ENCODE measurements at regions not wholly inside any gene's neighbourhood (a gene's known extent, or its start where the extent isn't known, plus 50 kb on each side); places are given as distances from the start of the nearest gene placed in this dataset.

- no peak for TF ChIP-seq PRDM2 (tag by site-specific recombination; IDR thresholded peaks at IDR 0.05; ENCODE audit: borderline replicate concordance)
- no peak for TF ChIP-seq ZNF202 (tag by site-specific recombination; IDR thresholded peaks at IDR 0.05; ENCODE audit: borderline replicate concordance)
- TF ChIP-seq ZNF580 (tag by site-specific recombination; IDR thresholded peaks at IDR 0.05): no peak
- TF ChIP-seq ZNF776 (tag by site-specific recombination; IDR thresholded peaks at IDR 0.05; ENCODE audit: borderline replicate concordance): no peak
- TF ChIP-seq ZFP69B (tag by site-specific recombination; IDR thresholded peaks at IDR 0.05): no peak
- no peak for TF ChIP-seq ZNF248 (tag by site-specific recombination; IDR thresholded peaks at IDR 0.05)
- no peak for TF ChIP-seq ZNF138 (tag by site-specific recombination; IDR thresholded peaks at IDR 0.05; ENCODE audit: borderline replicate concordance)
- TF ChIP-seq ZNF571 (tag by site-specific recombination; IDR thresholded peaks at IDR 0.05): no peak
- no peak for TF ChIP-seq ZNF585B (tag by site-specific recombination; IDR thresholded peaks at IDR 0.05)
- no peak for TF ChIP-seq ZNF274 (IDR thresholded peaks at IDR 0.05; ENCODE audit: low read length)
- no peak for TF ChIP-seq ZNF274 (tag by site-specific recombination; IDR thresholded peaks at IDR 0.05; ENCODE audit: borderline replicate concordance)
- TF ChIP-seq ZNF23 (tag by site-specific recombination; IDR thresholded peaks at IDR 0.05; ENCODE audit: borderline replicate concordance): no peak
- no peak for TF ChIP-seq ZFP41 (tag by site-specific recombination; IDR thresholded peaks at IDR 0.05; ENCODE audit: borderline replicate concordance)
- TF ChIP-seq SETDB1 (IDR thresholded peaks at IDR 0.05; ENCODE audit: insufficient read length, low read length): no peak
- TF ChIP-seq ZNF777 (tag by site-specific recombination; IDR thresholded peaks at IDR 0.05; ENCODE audit: borderline replicate concordance): no peak
Measured at GRCh38 chr16:7271486-7271885, 61.2 kb upstream of the RBFOX1 start (continued).

- POLR2A ChIA-PET: no interaction called here
- no peak overlapping the region for H3K4me3 ChIP-seq (ENCODE audit: low read depth, low read length)
- no peaks in the 10 kb centered on the region for H3K36me3 ChIP-seq (ENCODE audit: control insufficient read depth in 2 of 2, insufficient read depth in 1 of 2, low read length in 2 of 2)
- no peak overlapping the region for H3K27ac ChIP-seq (ENCODE audit: extremely low read depth, low read depth, low read length)
- H3K4me1 ChIP-seq (ENCODE audit: control insufficient read depth, insufficient read depth, low read length): no peaks in the 10 kb centered on the region
- no peaks in the 10 kb centered on the region for H3K9me3 ChIP-seq (ENCODE audit: control insufficient read depth, insufficient read depth, low read depth, low read length)
- CTCF ChIA-PET: interaction anchor here (0.6 kb wide), 1 partner anchor 288 kb away, joined by 3 read pairs; no protein-coding TSS in a partner anchor
- TF ChIP-seq ZNF169 (tag by site-specific recombination; IDR thresholded peaks at IDR 0.05) (no peak), GLI4 (tag by site-specific recombination; IDR thresholded peaks at IDR 0.05) (no peak), PRDM4 (tag by site-specific recombination; IDR thresholded peaks at IDR 0.05) (no peak), ZNF302 (tag by site-specific recombination; IDR thresholded peaks at IDR 0.05; ENCODE audit: low read depth) (no peak), ZNF26 (tag by site-specific recombination; IDR thresholded peaks at IDR 0.05) (no peak), ZSCAN4 (tag by site-specific recombination; IDR thresholded peaks at IDR 0.05) (no peak)
Measured at GRCh38 chr16:7270823-7271222, 61.8 kb upstream of the RBFOX1 start.

All from HEK293 (cell line).